Osteocyte (in vitro differentiated cells): ENCODE measurements at regions not wholly inside any gene's neighbourhood (a gene's known extent, or its start where the extent isn't known, plus 50 kb on each side); places are given as distances from the start of the nearest gene placed in this dataset.

Experiments used
- DNase-seq: peaks from one replicate; pipeline ENCODE4 v3.0.0; 2021; ENCODE audit warnings: mixed read lengths; ENCODE audit not compliant: unreplicated experiment; ENCODE audit errors: extremely low spot score
- H3K27ac Mint-ChIP-seq: one replicate; pipeline ENCODE4 v1.8.0; 2021; ENCODE audit warnings: mild to moderate bottlenecking, mixed read lengths; ENCODE audit not compliant: unreplicated experiment
- H3K27me3 Mint-ChIP-seq: one replicate; pipeline ENCODE4 v1.8.0; 2021; ENCODE audit warnings: mixed read lengths; ENCODE audit not compliant: unreplicated experiment
- H3K36me3 Mint-ChIP-seq: one replicate; pipeline ENCODE4 v1.8.0; 2021; ENCODE audit warnings: mixed read lengths; ENCODE audit not compliant: unreplicated experiment
- H3K4me1 Mint-ChIP-seq: one replicate; pipeline ENCODE4 v1.8.0; 2021; ENCODE audit warnings: mixed read lengths; ENCODE audit not compliant: unreplicated experiment
- H3K4me3 Mint-ChIP-seq: one replicate; pipeline ENCODE4 v1.8.0; 2021; ENCODE audit warnings: mild to moderate bottlenecking, moderate library complexity, mixed read lengths; ENCODE audit not compliant: unreplicated experiment
- H3K9me3 Mint-ChIP-seq: one replicate; pipeline ENCODE4 v1.8.0; 2021; ENCODE audit warnings: mixed read lengths; ENCODE audit not compliant: unreplicated experiment
- CTCF ChIP-seq: fragments of 200-600 bp; sonication (generic); IDR thresholded peaks from 2 replicates; pipeline ENCODE4 v1.5.0; 2021; ENCODE audit warnings: antibody characterized with exemption, mild to moderate bottlenecking, moderate library complexity

- Mint-ChIP-seq H3K4me3 (no peak overlapping the region), H3K9me3 (peaks cover 4% of the 10 kb centered on the region), H3K27me3 (peaks cover 6% of the 10 kb centered on the region), H3K4me1 (peaks cover 5% of the 10 kb centered on the region), H3K36me3 (no peaks in the 10 kb centered on the region), H3K27ac (no peak overlapping the region)
- no peak for TF ChIP-seq CTCF
- no peak for DNase-seq
These were observed 62.4 kb upstream of the CFAP161 start for GRCh38 chr15:81071705-81072104.

- Mint-ChIP-seq H3K9me3 (peaks cover 6% of the 10 kb centered on the region), H3K4me1 (peaks cover 5% of the 10 kb centered on the region), H3K4me3 (no peak overlapping the region), H3K36me3 (no peaks in the 10 kb centered on the region), H3K27ac (no peak overlapping the region), H3K27me3 (peaks cover 6% of the 10 kb centered on the region)
- TF ChIP-seq CTCF = no peak
- DNase-seq = no peak
These were observed 61.5 kb upstream of the CFAP161 start for GRCh38 chr15:81072551-81072950.

- DNase-seq = no peak
- H3K9me3 Mint-ChIP-seq = peaks cover 6% of the 10 kb centered on the region
- H3K4me1 Mint-ChIP-seq = peaks cover 5% of the 10 kb centered on the region
- H3K27me3 Mint-ChIP-seq = peaks cover 6% of the 10 kb centered on the region
- H3K4me3 Mint-ChIP-seq = no peak overlapping the region
- no peaks in the 10 kb centered on the region for H3K36me3 Mint-ChIP-seq
- H3K27ac Mint-ChIP-seq = no peak overlapping the region
- TF ChIP-seq CTCF = no peak
These were observed 60.3 kb upstream of the CFAP161 start for GRCh38 chr15:81073801-81074200.

GRCh38 chr15:81074773-81075172 is 59.3 kb upstream of the CFAP161 start:
- no peak overlapping the region for H3K27ac Mint-ChIP-seq
- H3K36me3 Mint-ChIP-seq = no peaks in the 10 kb centered on the region
- peaks cover 5% of the 10 kb centered on the region for H3K4me1 Mint-ChIP-seq
- H3K4me3 Mint-ChIP-seq = no peak overlapping the region
- no peak for TF ChIP-seq CTCF
- DNase-seq = no peak
- H3K9me3 Mint-ChIP-seq = peaks cover 6% of the 10 kb centered on the region
- H3K27me3 Mint-ChIP-seq = peaks cover 6% of the 10 kb centered on the region

- Mint-ChIP-seq H3K36me3 (no peaks in the 10 kb centered on the region), H3K9me3 (peaks cover 6% of the 10 kb centered on the region), H3K27me3 (peaks cover 6% of the 10 kb centered on the region), H3K4me3 (no peak overlapping the region), H3K27ac (no peak overlapping the region), H3K4me1 (peaks cover 5% of the 10 kb centered on the region)
- TF ChIP-seq CTCF = no peak
- DNase-seq = no peak
These were observed 58.8 kb upstream of the CFAP161 start for GRCh38 chr15:81075272-81075671.
